SK-N-SH (cell line): ENCODE measurements at regions not wholly inside any gene's neighbourhood (a gene's known extent, or its start where the extent isn't known, plus 50 kb on each side); places are given as distances from the start of the nearest gene placed in this dataset.

Source experiments
- CTCF ChIA-PET: fragments of 300-600, 350-600 bp; formaldehyde crosslinking; extraction: SDS; loops from one replicate; lab custom pipeline; 2021; lab: Yijun Ruan, JAX
- POLR2A ChIA-PET: fragments of 350-600 bp; sonication (Branson Sonifier 250); formaldehyde crosslinking; extraction: SDS; loops from one replicate; lab custom pipeline; 2020; ENCODE audit warnings: antibody characterized with exemption, inconsistent platforms; lab: Yijun Ruan, JAX
- DNase-seq: peaks from one replicate; pipeline ENCODE4 v3.0.0; 2012
- H2AFZ ChIP-seq: fragments of 200-600 bp; sonication (generic); 2 replicates; pipeline ENCODE4 v1.8.1; 2016; ENCODE audit warnings: antibody characterized with exemption, mild to moderate bottlenecking, low read depth
- H3F3A ChIP-seq: fragments of 200-600 bp; sonication (generic); replicated peaks from 2 replicates; pipeline ENCODE3; 2016; ENCODE audit warnings: antibody characterized with exemption, mild to moderate bottlenecking; ENCODE audit not compliant: insufficient read depth
- H3K27ac ChIP-seq, 2 experiments: fragments of 200-500 bp in 1 of 2; fragments of 200-600 bp in 1 of 2; sonication (Bioruptor generic) in 1 of 2; sonication (generic), shearing (Covaris generic) in 1 of 2; 2 replicates each; pipeline versions ENCODE4 v1.5.1 to v1.6.1; 2014 to 2016; ENCODE audit warnings: low read depth in 2 of 2, inconsistent platforms in 1 of 2, low read length in 1 of 2, mild to moderate bottlenecking in 1 of 2, mixed read lengths in 1 of 2
- H3K27me3 ChIP-seq: fragments of 200-600 bp; sonication (generic), shearing (Covaris generic); 2 replicates; pipeline ENCODE4 v1.6.1; 2016; ENCODE audit warnings: mixed run types; ENCODE audit not compliant: insufficient read depth
- H3K36me3 ChIP-seq, 2 experiments: fragments of 200-500 bp in 1 of 2; fragments of 200-600 bp in 1 of 2; sonication (Bioruptor generic) in 1 of 2; sonication (generic) in 1 of 2; replicated peaks in 1 of 2; 2 replicates each; pipeline versions ENCODE3 to v1.5.1; 2014 to 2016; ENCODE audit warnings: low read length in 1 of 2, mild to moderate bottlenecking in 1 of 2; ENCODE audit not compliant: insufficient read depth in 2 of 2, control insufficient read depth in 1 of 2
- H3K4me1 ChIP-seq, 2 experiments: fragments of 200-500 bp in 1 of 2; fragments of 200-600 bp in 1 of 2; sonication (Bioruptor generic) in 1 of 2; sonication (generic), shearing (Covaris generic) in 1 of 2; 2 replicates each; pipeline versions ENCODE4 v1.5.1 to v1.6.1; 2014 to 2016; ENCODE audit warnings: low read depth in 1 of 2, low read length in 1 of 2, mixed run types in 1 of 2; ENCODE audit not compliant: insufficient read depth in 2 of 2, control insufficient read depth in 1 of 2
- H3K4me2 ChIP-seq: fragments of 200-600 bp; sonication (generic), shearing (Covaris generic); 2 replicates; pipeline ENCODE4 v1.6.1; 2017; ENCODE audit warnings: mixed run types
- H3K4me3 ChIP-seq, 2 experiments: fragments of 200-500 bp in 1 of 2; fragments of 200-600 bp in 1 of 2; sonication (Bioruptor generic) in 1 of 2; sonication (generic), shearing (Covaris generic) in 1 of 2; 2 replicates each; pipeline versions ENCODE4 v1.5.1 to v1.8.1; 2014 to 2016; ENCODE audit warnings: low read depth in 2 of 2, inconsistent platforms in 1 of 2, low read length in 1 of 2, mild to moderate bottlenecking in 1 of 2, mixed read lengths in 1 of 2, moderate library complexity in 1 of 2
- H3K79me2 ChIP-seq: fragments of 200-600 bp; sonication (generic); 2 replicates; pipeline ENCODE4 v1.8.1; 2017; ENCODE audit warnings: mild to moderate bottlenecking; ENCODE audit not compliant: insufficient read depth
- H3K9ac ChIP-seq: fragments of 200-600 bp; sonication (generic); 2 replicates; pipeline ENCODE4 v1.6.1; 2017; ENCODE audit warnings: mixed run types
- H3K9me2 ChIP-seq: fragments of 200-600 bp; sonication (generic); 2 replicates; pipeline ENCODE4 v1.6.1; 2017; ENCODE audit warnings: mixed run types
- H3K9me3 ChIP-seq: fragments of 200-600 bp; sonication (generic); 2 replicates; pipeline ENCODE4 v1.6.1; 2017; ENCODE audit warnings: mixed run types, mild to moderate bottlenecking, moderate library complexity
- H4K20me1 ChIP-seq: fragments of 200-600 bp; sonication (generic); 2 replicates; pipeline ENCODE4 v1.6.1; 2017; ENCODE audit warnings: mild to moderate bottlenecking, mixed run types; ENCODE audit not compliant: insufficient read depth
- FOSL2 ChIP-seq: IDR thresholded peaks from 2 replicates; pipeline ENCODE4 v1.4.0; 2012; ENCODE audit warnings: low read depth, mild to moderate bottlenecking, moderate library complexity, borderline replicate concordance
- GABPA ChIP-seq: IDR thresholded peaks from 2 replicates; pipeline ENCODE4 v1.4.0; 2012; ENCODE audit warnings: low read depth, mild to moderate bottlenecking
- NFIC ChIP-seq: IDR thresholded peaks from 2 replicates; pipeline ENCODE4 v1.4.0; 2012; ENCODE audit warnings: borderline replicate concordance
- REST ChIP-seq: IDR thresholded peaks from 2 replicates; pipeline ENCODE4 v1.6.1; 2012; ENCODE audit warnings: mild to moderate bottlenecking, low read depth, low read length, moderate library complexity
- RFX5 ChIP-seq: IDR thresholded peaks from 2 replicates; pipeline ENCODE4 v1.6.1; 2012; ENCODE audit warnings: mild to moderate bottlenecking, improper control_type of control experiment, low read length
- RXRA ChIP-seq: IDR thresholded peaks from 2 replicates; pipeline ENCODE4 v1.4.0; 2012; ENCODE audit warnings: low read depth, mild to moderate bottlenecking, borderline replicate concordance
- SMC3 ChIP-seq: IDR thresholded peaks from 2 replicates; pipeline ENCODE4 v1.6.1; 2012; ENCODE audit warnings: low read depth, low read length, improper control_type of control experiment
- TEAD4 ChIP-seq: IDR thresholded peaks from 2 replicates; pipeline ENCODE4 v1.4.0; 2012; ENCODE audit warnings: mild to moderate bottlenecking, borderline replicate concordance; ENCODE audit not compliant: insufficient read depth
- YY1 ChIP-seq: IDR thresholded peaks from 2 replicates; pipeline ENCODE4 v1.4.0; 2012; ENCODE audit warnings: low read depth, mild to moderate bottlenecking
- WGBS: methylation state at CpG from one replicate; pipeline ENCODE4 v1.1.6; 2017; ENCODE audit warnings: low lambda C conversion rate; 5-methylcytosine and 5-hydroxymethylcytosine counted together
- TF ChIP-seq, protein P1 (sequence below): fragments of 200-600 bp; sonication (generic); IDR thresholded peaks from 2 replicates; pipeline ENCODE4 v1.6.1; 2017; ENCODE audit warnings: antibody characterized with exemption, mild to moderate bottlenecking, moderate library complexity
- TF ChIP-seq, protein P2 (sequence below): IDR thresholded peaks from 2 replicates; pipeline ENCODE4 v1.4.0; 2012; ENCODE audit warnings: low read depth
- TF ChIP-seq, protein P3 (sequence below): IDR thresholded peaks from 2 replicates; pipeline ENCODE4; 2012

- Histone ChIP-seq H3K36me3 (no peaks in the 10 kb centered on the region), H3K27ac (no peak overlapping the region), H4K20me1 (no peaks in the 10 kb centered on the region), H3K4me3 (no peak overlapping the region), H3K9ac (no peak overlapping the region), H3K79me2 (no peaks in the 10 kb centered on the region), H3K4me1 (no peaks in the 10 kb centered on the region; a peak in 1 of 4 replicates), H3K4me2 (no peak overlapping the region), H3K9me2 (0 out of 2 replicates have a peak, but pooled peaks cover 1% of the 10 kb centered on the region), H3K27me3 (no peaks in the 10 kb centered on the region), H3F3A (no peaks in the 10 kb centered on the region), H3K9me3 (peaks cover 6% of the 10 kb centered on the region; the same call in 1 of the 2 replicates), H2AFZ (no peak overlapping the region)
- no peak for TF ChIP-seq NFIC
- no peak for TF ChIP-seq RXRA
- TF ChIP-seq SMC3, result no peak
- no peak for TF ChIP-seq RFX5
- no peak for TF ChIP-seq TEAD4
- TF ChIP-seq GABPA, result no peak
- TF ChIP-seq, protein P1, sequence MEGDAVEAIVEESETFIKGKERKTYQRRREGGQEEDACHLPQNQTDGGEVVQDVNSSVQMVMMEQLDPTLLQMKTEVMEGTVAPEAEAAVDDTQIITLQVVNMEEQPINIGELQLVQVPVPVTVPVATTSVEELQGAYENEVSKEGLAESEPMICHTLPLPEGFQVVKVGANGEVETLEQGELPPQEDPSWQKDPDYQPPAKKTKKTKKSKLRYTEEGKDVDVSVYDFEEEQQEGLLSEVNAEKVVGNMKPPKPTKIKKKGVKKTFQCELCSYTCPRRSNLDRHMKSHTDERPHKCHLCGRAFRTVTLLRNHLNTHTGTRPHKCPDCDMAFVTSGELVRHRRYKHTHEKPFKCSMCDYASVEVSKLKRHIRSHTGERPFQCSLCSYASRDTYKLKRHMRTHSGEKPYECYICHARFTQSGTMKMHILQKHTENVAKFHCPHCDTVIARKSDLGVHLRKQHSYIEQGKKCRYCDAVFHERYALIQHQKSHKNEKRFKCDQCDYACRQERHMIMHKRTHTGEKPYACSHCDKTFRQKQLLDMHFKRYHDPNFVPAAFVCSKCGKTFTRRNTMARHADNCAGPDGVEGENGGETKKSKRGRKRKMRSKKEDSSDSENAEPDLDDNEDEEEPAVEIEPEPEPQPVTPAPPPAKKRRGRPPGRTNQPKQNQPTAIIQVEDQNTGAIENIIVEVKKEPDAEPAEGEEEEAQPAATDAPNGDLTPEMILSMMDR, result no peak
- TF ChIP-seq, protein P2, sequence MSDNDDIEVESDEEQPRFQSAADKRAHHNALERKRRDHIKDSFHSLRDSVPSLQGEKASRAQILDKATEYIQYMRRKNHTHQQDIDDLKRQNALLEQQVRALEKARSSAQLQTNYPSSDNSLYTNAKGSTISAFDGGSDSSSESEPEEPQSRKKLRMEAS, result no peak
- TF ChIP-seq YY1, result no peak
- no peak for TF ChIP-seq FOSL2
- TF ChIP-seq, protein P3, sequence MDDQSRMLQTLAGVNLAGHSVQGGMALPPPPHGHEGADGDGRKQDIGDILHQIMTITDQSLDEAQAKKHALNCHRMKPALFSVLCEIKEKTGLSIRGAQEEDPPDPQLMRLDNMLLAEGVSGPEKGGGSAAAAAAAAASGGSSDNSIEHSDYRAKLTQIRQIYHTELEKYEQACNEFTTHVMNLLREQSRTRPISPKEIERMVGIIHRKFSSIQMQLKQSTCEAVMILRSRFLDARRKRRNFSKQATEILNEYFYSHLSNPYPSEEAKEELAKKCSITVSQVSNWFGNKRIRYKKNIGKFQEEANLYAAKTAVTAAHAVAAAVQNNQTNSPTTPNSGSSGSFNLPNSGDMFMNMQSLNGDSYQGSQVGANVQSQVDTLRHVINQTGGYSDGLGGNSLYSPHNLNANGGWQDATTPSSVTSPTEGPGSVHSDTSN, result no peak
- no peak for TF ChIP-seq REST
- no peak for DNase-seq
- CTCF ChIA-PET, result no interaction called here
- WGBS, result 69% methylated on average over 2 of the region's 2 CpGs
- POLR2A ChIA-PET, result no interaction called here
These were observed 157.7 kb downstream of the PAPSS1 start for GRCh38 chr4:107562316-107562715.
